Common myeloid progenitor, CD34-positive (primary cell): ENCODE measurements at regions not wholly inside any gene's neighbourhood (a gene's known extent, or its start where the extent isn't known, plus 50 kb on each side); places are given as distances from the start of the nearest gene placed in this dataset.

ENCODE experiments used
- CTCF ChIA-PET: fragments of 350-600 bp; sonication (Branson Sonifier 250); formaldehyde crosslinking; loops from one replicate; lab custom pipeline; 2021; ENCODE audit warnings: antibody characterized with exemption; lab: Charles Lee
- POLR2A ChIA-PET: fragments of 350-600 bp; sonication (Branson Sonifier 250); formaldehyde crosslinking; loops from one replicate; lab custom pipeline; 2021; ENCODE audit warnings: antibody characterized with exemption; lab: Charles Lee
- DNase-seq, 3 donors: peaks; one replicate each; pipeline versions ENCODE4 v3.0.0 to v3.0.0-alpha.2; 2013
- H3K27ac ChIP-seq, 2 experiments: 1 replicate in 1 of 2; 2 replicates in 1 of 2; pipeline ENCODE4 v1.7.0; 2013; ENCODE audit warnings: inconsistent platforms in 2 of 2, low read length in 2 of 2, mild to moderate bottlenecking in 2 of 2, low read depth in 1 of 2, moderate library complexity in 1 of 2; ENCODE audit not compliant: severe bottlenecking in 2 of 2, insufficient read depth in 1 of 2, poor library complexity in 1 of 2
- H3K27me3 ChIP-seq, 5 experiments: replicated peaks in 2 of 5; 1 replicate in 3 of 5; 2 replicates in 2 of 5; pipeline versions ENCODE4 v1.6.1 to v1.7.0; 2013; ENCODE audit warnings: low read length in 4 of 5, mild to moderate bottlenecking in 2 of 5, moderate library complexity in 2 of 5, inconsistent platforms in 1 of 5; ENCODE audit not compliant: insufficient read depth in 5 of 5, control insufficient read depth in 4 of 5
- H3K36me3 ChIP-seq, 4 experiments: 1 replicate in 2 of 4; 2 replicates in 2 of 4; pipeline versions ENCODE4 v1.6.1 to v1.7.0; 2013; ENCODE audit warnings: low read length in 3 of 4, control low read depth in 1 of 4, mild to moderate bottlenecking in 1 of 4; ENCODE audit not compliant: control insufficient read depth in 4 of 4, insufficient read depth in 4 of 4
- H3K4me1 ChIP-seq, 4 experiments: 1 replicate in 3 of 4; 2 replicates in 1 of 4; pipeline versions ENCODE4 v1.6.1 to v1.7.1; 2013; ENCODE audit warnings: low read length in 3 of 4, mild to moderate bottlenecking in 3 of 4, control low read depth in 1 of 4, inconsistent platforms in 1 of 4, moderate library complexity in 1 of 4; ENCODE audit not compliant: control insufficient read depth in 4 of 4, insufficient read depth in 4 of 4; ENCODE audit errors: control extremely low read depth in 1 of 4
- H3K4me3 ChIP-seq, 7 experiments: 1 replicate in 4 of 7; 2 replicates in 3 of 7; pipeline versions ENCODE4 v1.5.1 to v1.7.0; 2013; ENCODE audit warnings: mild to moderate bottlenecking in 7 of 7, low read length in 6 of 7, moderate library complexity in 6 of 7, inconsistent platforms in 2 of 7, low read depth in 2 of 7, control low read depth in 1 of 7; ENCODE audit not compliant: insufficient read depth in 4 of 7, control insufficient read depth in 1 of 7; ENCODE audit errors: extremely low read depth in 1 of 7
- H3K9me3 ChIP-seq, 5 experiments: 1 replicate in 4 of 5; 2 replicates in 1 of 5; pipeline versions ENCODE4 v1.6.1 to v1.7.1; 2013; ENCODE audit warnings: low read length in 4 of 5, mild to moderate bottlenecking in 2 of 5, inconsistent platforms in 1 of 5, low read depth in 1 of 5, moderate library complexity in 1 of 5; ENCODE audit not compliant: control insufficient read depth in 4 of 5, insufficient read depth in 2 of 5; ENCODE audit errors: control extremely low read depth in 1 of 5
- WGBS: methylation state at CpG from one replicate; pipeline ENCODE4 v1.1.5; 2013; ENCODE audit not compliant: insufficient coverage; 5-methylcytosine and 5-hydroxymethylcytosine counted together

GRCh38 chr3:124412644-124413043, 317.6 kb upstream of the UMPS start:
- Histone ChIP-seq H3K27me3 (peaks cover 0 to 11% (median 0%) of the 10 kb centered on the region in 5 experiments), H3K36me3 (no peaks in the 10 kb centered on the region), H3K9me3 (no peaks in the 10 kb centered on the region), H3K4me3 (no peak overlapping the region), H3K4me1 (no peaks in the 10 kb centered on the region), H3K27ac (no peak overlapping the region)
- POLR2A ChIA-PET: no interaction called here
- CTCF ChIA-PET: interaction anchor here (0.7 kb wide), 1 partner anchor 197 kb away, joined by 3 read pairs; no protein-coding TSS in a partner anchor
- no peak for DNase-seq

- CTCF ChIA-PET: no interaction called here
- Histone ChIP-seq H3K27ac (no peak overlapping the region), H3K27me3 (peaks cover 0 to 12% (median 0%) of the 10 kb centered on the region in 5 experiments), H3K9me3 (no peaks in the 10 kb centered on the region), H3K4me1 (no peaks in the 10 kb centered on the region), H3K4me3 (no peak overlapping the region), H3K36me3 (no peaks in the 10 kb centered on the region)
- 97% methylated on average over 8 of the region's 9 CpGs for WGBS
- POLR2A ChIA-PET: no interaction called here
- no peak for DNase-seq
Measured at GRCh38 chr3:124413393-124413792, 316.9 kb upstream of the UMPS start.

GRCh38 chr3:124413989-124414598, 316.2 kb upstream of the UMPS start:
- no peak overlapping the region for H3K27ac ChIP-seq
- no peak for DNase-seq
- H3K4me1 ChIP-seq: no peaks in the 10 kb centered on the region
- CTCF ChIA-PET: no interaction called here
- H3K36me3 ChIP-seq: no peaks in the 10 kb centered on the region
- H3K9me3 ChIP-seq: no peaks in the 10 kb centered on the region
- H3K4me3 ChIP-seq: no peak overlapping the region
- POLR2A ChIA-PET: no interaction called here
- H3K27me3 ChIP-seq: peaks cover 0 to 10% (median 3%) of the 10 kb centered on the region in 5 experiments
- 91% methylated on average over 3 of the region's 7 CpGs for WGBS

- no peaks in the 10 kb centered on the region for H3K9me3 ChIP-seq
- CTCF ChIA-PET: interaction anchor here (1.6 kb wide), 1 partner anchor 8 kb away, joined by 3 read pairs; no protein-coding TSS in a partner anchor
- no peak overlapping the region for H3K4me3 ChIP-seq
- no peak for DNase-seq
- H3K36me3 ChIP-seq: no peaks in the 10 kb centered on the region
- POLR2A ChIA-PET: no interaction called here
- no peak overlapping the region for H3K27ac ChIP-seq
- WGBS: 89% methylated on average over 3 of the region's 3 CpGs
- H3K4me1 ChIP-seq: no peaks in the 10 kb centered on the region
- H3K27me3 ChIP-seq: peaks cover 0 to 9% (median 3%) of the 10 kb centered on the region in 5 experiments
Measured at GRCh38 chr3:124415446-124415960, 314.7 kb upstream of the UMPS start.

- no peaks in the 10 kb centered on the region for H3K9me3 ChIP-seq
- no peak overlapping the region for H3K27ac ChIP-seq
- peaks cover 0 to 9% (median 3%) of the 10 kb centered on the region in 5 experiments for H3K27me3 ChIP-seq
- WGBS: 66% methylated on average over 2 of the region's 3 CpGs
- DNase-seq: no peak
- POLR2A ChIA-PET: no interaction called here
- no peaks in the 10 kb centered on the region for H3K36me3 ChIP-seq
- H3K4me1 ChIP-seq: no peaks in the 10 kb centered on the region
- CTCF ChIA-PET: no interaction called here
- H3K4me3 ChIP-seq: no peak overlapping the region
Measured at GRCh38 chr3:124419303-124419702, 310.9 kb upstream of the UMPS start.

GRCh38 chr3:124420392-124420791, 309.9 kb upstream of the UMPS start:
- no peaks in the 10 kb centered on the region for H3K36me3 ChIP-seq
- no CpG with 5 or more reads among the region's 2 CpGs for WGBS
- H3K9me3 ChIP-seq: no peaks in the 10 kb centered on the region
- CTCF ChIA-PET: no interaction called here
- no peaks in the 10 kb centered on the region for H3K4me1 ChIP-seq
- peaks cover 0 to 7% (median 3%) of the 10 kb centered on the region in 5 experiments for H3K27me3 ChIP-seq
- DNase-seq: no peak
- H3K27ac ChIP-seq: no peak overlapping the region
- POLR2A ChIA-PET: no interaction called here
- no peak overlapping the region for H3K4me3 ChIP-seq

GRCh38 chr3:124422805-124423204, 307.4 kb upstream of the UMPS start:
- Histone ChIP-seq H3K9me3 (no peaks in the 10 kb centered on the region), H3K27ac (no peak overlapping the region), H3K4me3 (no peak overlapping the region), H3K4me1 (no peaks in the 10 kb centered on the region), H3K27me3 (peaks cover 0 to 3% (median 2%) of the 10 kb centered on the region in 5 experiments), H3K36me3 (no peaks in the 10 kb centered on the region)
- ChIA-PET CTCF (interaction anchor here (0.6 kb wide), 1 partner anchor 1227 kb away, joined by 3 read pairs; no protein-coding TSS in a partner anchor), POLR2A (no interaction called here)
- DNase-seq: no peak
- 93% methylated on average over 2 of the region's 4 CpGs for WGBS
